ENCODE measurements at regions not wholly inside any gene's neighbourhood (a gene's known extent, or its start where the extent isn't known, plus 50 kb on each side); places are given as distances from the start of the nearest gene placed in this dataset.

- dilution Hi-C loops (cut with MboI; ENCODE audit: extremely low pct_ligation_motif_present, low sequenced_read_pairs) = no loop called here
- H3K27ac ChIP-seq (ENCODE audit: control insufficient read depth, insufficient read depth, low read length) = no peak overlapping the region
- H3K4me3 ChIP-seq (ENCODE audit: control insufficient read depth in 2 of 3, extremely low read depth in 1 of 3, insufficient read depth in 2 of 3, low read depth in 1 of 3, low read length in 3 of 3) = no peak overlapping the region
- no peak overlapping the region for H3K9ac ChIP-seq (ENCODE audit: control insufficient read depth, extremely low read depth, insufficient read depth, low read length)
- no peaks in the 10 kb centered on the region for H3K79me2 ChIP-seq (ENCODE audit: control insufficient read depth, insufficient read depth, low read length)
- H4K20me1 ChIP-seq (ENCODE audit: control insufficient read depth, extremely low read depth, insufficient read depth, low read length) = no peaks in the 10 kb centered on the region
- TF ChIP-seq CTCF (optimal IDR thresholded peaks at IDR 0.05 in 1 of 3, IDR thresholded peaks at IDR 0.05 in 1 of 3, conservative IDR thresholded peaks at IDR 0.05 in 1 of 3; ENCODE audit: extremely low read depth in 1 of 3, insufficient read depth in 2 of 3, low read length in 3 of 3) = no peak
- no peak for TF ChIP-seq EZH2 (IDR thresholded peaks at IDR 0.05; ENCODE audit: low read length)
- H3K4me2 ChIP-seq (ENCODE audit: control insufficient read depth, extremely low read depth, insufficient read depth, low read depth, low read length) = no peak overlapping the region
- no peak for DNase-seq (ENCODE audit: low read depth, low spot score)
- no peak overlapping the region for H2AFZ ChIP-seq (ENCODE audit: control insufficient read depth, low read length)
- H3K36me3 ChIP-seq (ENCODE audit: control insufficient read depth in 2 of 2, extremely low read depth in 1 of 2, insufficient read depth in 2 of 2, low read length in 2 of 2) = no peaks in the 10 kb centered on the region
- no peaks in the 10 kb centered on the region for H3K9me1 ChIP-seq (ENCODE audit: control insufficient read depth, extremely low read depth, insufficient read depth, low read length)
- H3K4me1 ChIP-seq (ENCODE audit: control insufficient read depth, extremely low read depth, insufficient read depth, low read length) = no peaks in the 10 kb centered on the region
- H3K9me3 ChIP-seq (ENCODE audit: control insufficient read depth, low read depth, low read length) = no peaks in the 10 kb centered on the region
- no peaks in the 10 kb centered on the region for H3K27me3 ChIP-seq (ENCODE audit: control insufficient read depth, extremely low read depth, insufficient read depth, low read length)
- FAIRE-seq = no peak
These were observed 693.7 kb upstream of the CCDC179 start for GRCh38 chr11:23554002-23554401.

GRCh38 chr11:23555085-23555484 is 694.8 kb upstream of the CCDC179 start:
- H3K27me3 ChIP-seq (ENCODE audit: control insufficient read depth, extremely low read depth, insufficient read depth, low read length) = no peaks in the 10 kb centered on the region
- no peaks in the 10 kb centered on the region for H3K9me3 ChIP-seq (ENCODE audit: control insufficient read depth, low read depth, low read length)
- dilution Hi-C loops (cut with MboI; ENCODE audit: extremely low pct_ligation_motif_present, low sequenced_read_pairs) = no loop called here
- no peaks in the 10 kb centered on the region for H3K4me1 ChIP-seq (ENCODE audit: control insufficient read depth, extremely low read depth, insufficient read depth, low read length)
- DNase-seq (ENCODE audit: low read depth, low spot score) (no peak), FAIRE-seq (no peak)
- H2AFZ ChIP-seq (ENCODE audit: control insufficient read depth, low read length) = no peak overlapping the region
- H3K4me3 ChIP-seq (ENCODE audit: control insufficient read depth in 2 of 3, extremely low read depth in 1 of 3, insufficient read depth in 2 of 3, low read depth in 1 of 3, low read length in 3 of 3) = no peak overlapping the region
- no peaks in the 10 kb centered on the region for H3K79me2 ChIP-seq (ENCODE audit: control insufficient read depth, insufficient read depth, low read length)
- H3K27ac ChIP-seq (ENCODE audit: control insufficient read depth, insufficient read depth, low read length) = no peak overlapping the region
- TF ChIP-seq CTCF (optimal IDR thresholded peaks at IDR 0.05 in 1 of 3, IDR thresholded peaks at IDR 0.05 in 1 of 3, conservative IDR thresholded peaks at IDR 0.05 in 1 of 3; ENCODE audit: extremely low read depth in 1 of 3, insufficient read depth in 2 of 3, low read length in 3 of 3) = no peak
- no peak for TF ChIP-seq EZH2 (IDR thresholded peaks at IDR 0.05; ENCODE audit: low read length)
- no peak overlapping the region for H3K9ac ChIP-seq (ENCODE audit: control insufficient read depth, extremely low read depth, insufficient read depth, low read length)
- H3K4me2 ChIP-seq (ENCODE audit: control insufficient read depth, extremely low read depth, insufficient read depth, low read depth, low read length) = no peak overlapping the region
- H4K20me1 ChIP-seq (ENCODE audit: control insufficient read depth, extremely low read depth, insufficient read depth, low read length) = no peaks in the 10 kb centered on the region
- H3K36me3 ChIP-seq (ENCODE audit: control insufficient read depth in 2 of 2, extremely low read depth in 1 of 2, insufficient read depth in 2 of 2, low read length in 2 of 2) = no peaks in the 10 kb centered on the region
- no peaks in the 10 kb centered on the region for H3K9me1 ChIP-seq (ENCODE audit: control insufficient read depth, extremely low read depth, insufficient read depth, low read length)
